HCT116 (cell line): ENCODE measurements at regions not wholly inside any gene's neighbourhood (a gene's known extent, or its start where the extent isn't known, plus 50 kb on each side); places are given as distances from the start of the nearest gene placed in this dataset.

Source experiments
- ATAC-seq: fragments of 200-7000 bp; cut with Tn5 transposase; 2 replicates; pipeline ENCODE4 v1.9.1; 2020; ENCODE audit warnings: mild to moderate bottlenecking, moderate library complexity
- BruUV-seq: library from RNA; stranded (reverse); fragments of 400-500 nt; replicated peaks from 2 replicates; lab custom pipeline; 2021; lab: Mats Ljungman, UMichigan
- CTCF ChIA-PET: fragments of 300-600 bp; sonication (Branson Sonifier 250); formaldehyde crosslinking; loops from one replicate; lab custom pipeline; 2021; ENCODE audit warnings: antibody characterized with exemption; lab: Charles Lee
- POLR2A ChIA-PET: fragments of 300-600, 350-600 bp; sonication (Branson Sonifier 250); formaldehyde crosslinking; loops from one replicate; lab custom pipeline; 2021; ENCODE audit warnings: antibody characterized with exemption; lab: Charles Lee
- RAD21 ChIA-PET, 2 experiments: fragments of 300-600 bp; sonication (Branson Sonifier 250); formaldehyde crosslinking; loops; one replicate each; lab custom pipeline; 2023; ENCODE audit warnings: low total read pairs in 2 of 2; ENCODE audit not compliant: uncharacterized antibody in 2 of 2, unreplicated experiment in 2 of 2, low non-redundant PET in 1 of 2; lab: Charles Lee
- DNase-seq: peaks from one replicate; pipeline ENCODE4 v3.0.0-alpha.2; 2010; ENCODE audit warnings: low read depth, low spot score
- H2AFZ ChIP-seq: fragments of 200-600 bp; shearing (Covaris generic), sonication (generic); 2 replicates; pipeline ENCODE4 v1.6.1; 2017; ENCODE audit warnings: low read depth, mixed run types, mixed read lengths, antibody characterized with exemption, low read length; ENCODE audit not compliant: poor library complexity, severe bottlenecking
- H3K27ac ChIP-seq: 2 replicates; pipeline ENCODE4 v1.5.1; 2012; ENCODE audit warnings: low read depth, low read length
- H3K27me3 ChIP-seq: fragments of 200-600 bp; sonication (generic); 2 replicates; pipeline ENCODE4 v1.6.1; 2016; ENCODE audit warnings: mixed run types, low read length, mixed read lengths; ENCODE audit not compliant: insufficient read depth
- H3K36me3 ChIP-seq, 2 experiments: fragments of 200-500 bp in 1 of 2; fragments of 200-600 bp in 1 of 2; sonication (Bioruptor generic) in 1 of 2; sonication (generic) in 1 of 2; 2 replicates each; pipeline versions ENCODE4 v1.5.1 to v1.6.1; 2014 to 2016; ENCODE audit warnings: low read length in 2 of 2, inconsistent platforms in 1 of 2, mixed read lengths in 1 of 2, mixed run types in 1 of 2; ENCODE audit not compliant: insufficient read depth in 2 of 2, control insufficient read depth in 1 of 2
- H3K4me1 ChIP-seq, 2 experiments: fragments of 200-600 bp in 1 of 2; sonication (generic) in 1 of 2; 2 replicates each; pipeline versions ENCODE4 v1.5.1 to v1.6.1; 2012 to 2017; ENCODE audit warnings: low read length in 2 of 2, inconsistent platforms in 1 of 2, mild to moderate bottlenecking in 1 of 2, mixed read lengths in 1 of 2, mixed run types in 1 of 2, moderate library complexity in 1 of 2; ENCODE audit not compliant: insufficient read depth in 2 of 2, control insufficient read depth in 1 of 2
- H3K4me2 ChIP-seq: fragments of 200-600 bp; sonication (generic); 2 replicates; pipeline ENCODE4 v1.6.1; 2017; ENCODE audit warnings: mixed run types, low read length, mixed read lengths
- H3K4me3 ChIP-seq, 2 experiments: fragments of 200-600 bp in 1 of 2; sonication (generic) in 1 of 2; replicated peaks in 1 of 2; 2 replicates each; pipeline ENCODE4 v1.5.1; 2011 to 2016; ENCODE audit warnings: low read length in 2 of 2, control low read depth in 1 of 2, low read depth in 1 of 2, mild to moderate bottlenecking in 1 of 2, mixed read lengths in 1 of 2, mixed run types in 1 of 2
- H3K79me2 ChIP-seq: fragments of 200-600 bp; sonication (generic); 2 replicates; pipeline ENCODE4 v1.6.1; 2017; ENCODE audit warnings: mild to moderate bottlenecking, mixed run types, low read length, moderate library complexity, mixed read lengths; ENCODE audit not compliant: insufficient read depth
- H3K9ac ChIP-seq: fragments of 200-600 bp; sonication (generic); 2 replicates; pipeline ENCODE4 v1.6.1; 2016; ENCODE audit warnings: low read length, mixed read lengths
- H3K9me2 ChIP-seq: fragments of 200-600 bp; sonication (generic), shearing (Covaris generic); 2 replicates; pipeline ENCODE4 v1.6.1; 2017; ENCODE audit warnings: mixed run types, mild to moderate bottlenecking, moderate library complexity; ENCODE audit not compliant: insufficient read depth
- H3K9me3 ChIP-seq, 2 experiments: fragments of 200-500 bp in 1 of 2; fragments of 200-600 bp in 1 of 2; sonication (Bioruptor generic) in 1 of 2; sonication (generic) in 1 of 2; 2 replicates each; pipeline ENCODE4 v1.6.1; 2014 to 2017; ENCODE audit warnings: low read length in 2 of 2, mixed read lengths in 2 of 2, inconsistent platforms in 1 of 2, low read depth in 1 of 2, mild to moderate bottlenecking in 1 of 2, mixed run types in 1 of 2, moderate library complexity in 1 of 2; ENCODE audit not compliant: control insufficient read depth in 1 of 2, insufficient read depth in 1 of 2
- H4K20me1 ChIP-seq: fragments of 200-600 bp; sonication (generic), shearing (Covaris generic); 2 replicates; pipeline ENCODE4 v1.6.1; 2017; ENCODE audit warnings: mixed run types, mild to moderate bottlenecking, moderate library complexity; ENCODE audit not compliant: insufficient read depth
- CEBPB ChIP-seq: IDR thresholded peaks from 2 replicates; pipeline ENCODE4 v1.6.1; 2012; ENCODE audit warnings: low read depth
- ELF1 ChIP-seq: IDR thresholded peaks from 2 replicates; pipeline ENCODE4 v1.6.1; 2012; ENCODE audit warnings: low read depth, borderline replicate concordance
- EZH2 ChIP-seq: fragments of 200-600 bp; sonication (generic); IDR thresholded peaks from 2 replicates; pipeline ENCODE4 v1.6.1; 2017; ENCODE audit warnings: antibody characterized with exemption, mixed run types
- EZH2phosphoT487 ChIP-seq: fragments of 200-600 bp; IDR thresholded peaks from 2 replicates; pipeline ENCODE4 v1.6.1; 2018; ENCODE audit warnings: antibody characterized with exemption, borderline replicate concordance
- FOSL1 ChIP-seq: IDR thresholded peaks from 2 replicates; pipeline ENCODE4 v1.6.1; 2012; ENCODE audit warnings: low read depth
- RAD21 ChIP-seq: IDR thresholded peaks from 2 replicates; pipeline ENCODE4 v1.6.1; 2012; ENCODE audit warnings: low read depth, mild to moderate bottlenecking
- TCF7L2 ChIP-seq: IDR thresholded peaks from 2 replicates; pipeline ENCODE4 v1.7.0; 2011; ENCODE audit warnings: borderline replicate concordance, inconsistent platforms; ENCODE audit not compliant: insufficient read depth, insufficient read length; ENCODE audit errors: extremely low read depth
- YY1 ChIP-seq: IDR thresholded peaks from 2 replicates; pipeline ENCODE4 v1.6.1; 2011; ENCODE audit warnings: low read length, low read depth, moderate library complexity, mild to moderate bottlenecking; ENCODE audit not compliant: insufficient replicate concordance; ENCODE audit errors: extremely low read depth
- ZFX ChIP-seq: fragments of 450-650 bp; IDR thresholded peaks from 2 replicates; pipeline ENCODE4 v1.6.1; 2017
- intact Hi-C: fragments of 100-400 bp; cut with micrococcal nuclease; formaldehyde crosslinking; loops from 2 replicates; pipeline ENCODE4 v1.10.0; 2022
- TF ChIP-seq, protein P1 (sequence below): IDR thresholded peaks from 2 replicates; pipeline ENCODE4 v1.6.1; 2012; ENCODE audit warnings: low read depth
- TF ChIP-seq, protein P2 (sequence below): IDR thresholded peaks from 2 replicates; pipeline ENCODE4 v1.6.1; 2012

DNA sequence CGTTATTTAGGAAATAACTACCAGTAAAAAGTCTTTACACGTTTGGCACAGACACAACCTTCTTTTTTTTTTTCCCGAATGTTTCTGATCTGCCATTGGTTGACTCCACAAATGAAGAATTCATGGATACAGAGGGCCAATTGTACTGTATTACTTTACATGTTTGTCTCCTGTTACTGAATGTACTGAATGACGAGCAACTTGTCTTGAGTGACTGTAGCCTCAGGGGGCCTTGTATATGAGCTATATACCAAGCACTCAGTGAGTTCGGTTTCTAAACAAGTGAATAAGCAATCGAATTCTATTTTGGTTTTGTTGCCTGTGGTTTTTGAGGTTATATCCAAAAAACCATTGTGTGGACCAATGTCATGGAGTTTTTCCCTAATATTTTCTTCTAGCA, 480.0 kb upstream of the SYT1 start (continued):
- TF ChIP-seq, protein P1, sequence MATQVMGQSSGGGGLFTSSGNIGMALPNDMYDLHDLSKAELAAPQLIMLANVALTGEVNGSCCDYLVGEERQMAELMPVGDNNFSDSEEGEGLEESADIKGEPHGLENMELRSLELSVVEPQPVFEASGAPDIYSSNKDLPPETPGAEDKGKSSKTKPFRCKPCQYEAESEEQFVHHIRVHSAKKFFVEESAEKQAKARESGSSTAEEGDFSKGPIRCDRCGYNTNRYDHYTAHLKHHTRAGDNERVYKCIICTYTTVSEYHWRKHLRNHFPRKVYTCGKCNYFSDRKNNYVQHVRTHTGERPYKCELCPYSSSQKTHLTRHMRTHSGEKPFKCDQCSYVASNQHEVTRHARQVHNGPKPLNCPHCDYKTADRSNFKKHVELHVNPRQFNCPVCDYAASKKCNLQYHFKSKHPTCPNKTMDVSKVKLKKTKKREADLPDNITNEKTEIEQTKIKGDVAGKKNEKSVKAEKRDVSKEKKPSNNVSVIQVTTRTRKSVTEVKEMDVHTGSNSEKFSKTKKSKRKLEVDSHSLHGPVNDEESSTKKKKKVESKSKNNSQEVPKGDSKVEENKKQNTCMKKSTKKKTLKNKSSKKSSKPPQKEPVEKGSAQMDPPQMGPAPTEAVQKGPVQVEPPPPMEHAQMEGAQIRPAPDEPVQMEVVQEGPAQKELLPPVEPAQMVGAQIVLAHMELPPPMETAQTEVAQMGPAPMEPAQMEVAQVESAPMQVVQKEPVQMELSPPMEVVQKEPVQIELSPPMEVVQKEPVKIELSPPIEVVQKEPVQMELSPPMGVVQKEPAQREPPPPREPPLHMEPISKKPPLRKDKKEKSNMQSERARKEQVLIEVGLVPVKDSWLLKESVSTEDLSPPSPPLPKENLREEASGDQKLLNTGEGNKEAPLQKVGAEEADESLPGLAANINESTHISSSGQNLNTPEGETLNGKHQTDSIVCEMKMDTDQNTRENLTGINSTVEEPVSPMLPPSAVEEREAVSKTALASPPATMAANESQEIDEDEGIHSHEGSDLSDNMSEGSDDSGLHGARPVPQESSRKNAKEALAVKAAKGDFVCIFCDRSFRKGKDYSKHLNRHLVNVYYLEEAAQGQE, result no peak

DNA sequence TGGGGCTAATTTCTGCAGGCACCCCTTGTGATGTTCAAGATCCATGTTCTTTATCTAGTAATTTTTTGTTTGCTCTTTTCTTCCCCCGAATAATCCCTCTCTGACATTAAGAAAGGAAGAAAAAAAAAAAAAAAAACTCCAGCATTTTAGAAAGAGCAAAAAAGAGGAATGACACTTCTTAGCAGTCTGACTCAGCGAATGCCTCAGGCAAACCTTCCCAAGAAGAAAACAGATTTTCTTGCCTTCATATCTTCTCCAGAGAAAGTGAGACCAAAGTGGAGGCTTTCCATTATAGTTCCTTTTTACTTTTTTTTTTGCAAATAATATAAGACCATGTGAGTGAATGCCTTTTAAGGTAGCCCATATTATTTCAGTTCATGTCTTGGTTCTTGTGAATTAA, 479.0 kb upstream of the SYT1 start:
- Histone ChIP-seq H4K20me1 (no peaks in the 10 kb centered on the region), H3K9ac (no peak overlapping the region), H3K4me1 (no peaks in the 10 kb centered on the region), H3K79me2 (no peaks in the 10 kb centered on the region), H3K36me3 (no peaks in the 10 kb centered on the region), H3K9me2 (no peaks in the 10 kb centered on the region), H2AFZ (no peak overlapping the region), H3K4me3 (no peak overlapping the region), H3K27ac (no peak overlapping the region), H3K4me2 (no peak overlapping the region), H3K27me3 (no peaks in the 10 kb centered on the region), H3K9me3 (no peaks in the 10 kb centered on the region)
- RAD21 ChIA-PET, result no interaction called here
- BruUV-seq, result no TSS peak
- POLR2A ChIA-PET, result no interaction called here
- CTCF ChIA-PET, result no interaction called here
- intact Hi-C loops, result no loop called here
- ATAC-seq (no peak), DNase-seq (no peak)
- TF ChIP-seq FOSL1 (no peak), ELF1 (no peak), EZH2phosphoT487 (no peak), YY1 (no peak), ZFX (no peak), TCF7L2 (no peak), CEBPB (no peak), EZH2 (no peak), RAD21 (no peak)
- TF ChIP-seq, protein P2, sequence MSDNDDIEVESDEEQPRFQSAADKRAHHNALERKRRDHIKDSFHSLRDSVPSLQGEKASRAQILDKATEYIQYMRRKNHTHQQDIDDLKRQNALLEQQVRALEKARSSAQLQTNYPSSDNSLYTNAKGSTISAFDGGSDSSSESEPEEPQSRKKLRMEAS, result no peak
